GM18868 (cell line): ENCODE measurements at regions not wholly inside any gene's neighbourhood (a gene's known extent, or its start where the extent isn't known, plus 50 kb on each side); places are given as distances from the start of the nearest gene placed in this dataset.
"Not testable (repeated sequence)": the region's sequence is repeated elsewhere in the genome, so short reads cannot be mapped to it uniquely, and the experiment has no call there.

Experiments used
- ATAC-seq: cut with Tn5 transposase; IDR thresholded peaks from one replicate; pipeline ENCODE4 v1.9.1; 2021; ENCODE audit warnings: mild to moderate bottlenecking, moderate library complexity; ENCODE audit not compliant: unreplicated experiment

DNA sequence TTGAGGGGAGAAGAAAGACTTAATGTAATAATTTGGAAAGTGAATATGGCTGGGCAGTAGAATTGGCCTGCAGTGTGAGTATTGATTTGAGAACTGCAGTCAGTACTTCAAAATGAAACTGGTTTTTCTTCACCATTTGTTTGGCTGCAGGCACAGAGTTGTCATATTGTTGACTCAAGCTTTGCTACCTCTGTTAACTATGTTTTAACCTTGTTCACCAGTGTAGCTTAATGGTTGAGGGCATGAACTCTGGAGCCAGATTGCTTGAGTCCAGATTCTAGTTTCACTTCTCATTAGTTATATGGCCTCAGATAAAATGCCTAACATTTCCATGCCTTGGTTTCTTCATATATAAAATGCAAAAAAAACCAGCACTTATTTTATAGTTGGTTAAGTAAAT, 64.1 kb downstream of the CFAP44 start:
- peak; percentile 45 for ATAC-seq

DNA sequence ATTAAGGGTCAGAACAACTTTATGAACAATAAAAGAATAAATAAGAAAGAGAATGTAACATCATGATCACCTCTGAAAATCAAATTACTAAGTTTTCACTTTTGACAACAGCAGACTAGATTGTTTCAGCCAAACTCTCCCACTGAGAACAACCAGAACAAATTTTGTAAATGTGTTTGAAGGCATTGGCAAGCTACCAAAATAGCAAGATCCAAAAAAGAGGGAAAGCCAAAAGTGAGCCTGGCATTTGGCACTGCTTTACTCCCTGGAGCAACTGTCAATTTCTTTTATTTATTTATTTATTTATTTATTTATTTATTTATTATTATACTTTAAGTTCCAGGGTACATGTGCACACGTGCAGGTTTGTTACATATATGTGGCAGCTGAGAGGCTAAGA, 67.2 kb downstream of the CFAP44 start:
- ATAC-seq = no peak

DNA sequence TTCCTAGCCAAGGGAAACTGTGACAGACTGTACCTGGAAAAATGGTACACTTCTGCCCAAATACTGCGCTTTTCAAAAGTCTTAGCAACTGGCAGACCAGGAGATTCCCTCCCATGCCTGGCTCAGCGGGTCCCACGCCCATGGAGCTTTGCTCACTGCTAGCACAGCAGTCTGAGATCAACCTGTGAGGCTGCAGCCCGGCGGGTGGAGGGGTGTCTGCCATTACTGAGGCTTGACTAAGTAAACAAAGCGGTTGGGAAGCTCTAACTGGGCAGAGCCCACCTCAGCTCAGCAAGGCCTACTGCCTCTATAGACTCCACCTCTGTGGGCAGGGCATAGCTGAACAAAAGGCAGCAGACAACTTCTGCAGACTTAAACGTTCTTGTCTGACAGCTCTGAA, 74.5 kb downstream of the CFAP44 start:
- not testable (repeated sequence) for ATAC-seq

DNA sequence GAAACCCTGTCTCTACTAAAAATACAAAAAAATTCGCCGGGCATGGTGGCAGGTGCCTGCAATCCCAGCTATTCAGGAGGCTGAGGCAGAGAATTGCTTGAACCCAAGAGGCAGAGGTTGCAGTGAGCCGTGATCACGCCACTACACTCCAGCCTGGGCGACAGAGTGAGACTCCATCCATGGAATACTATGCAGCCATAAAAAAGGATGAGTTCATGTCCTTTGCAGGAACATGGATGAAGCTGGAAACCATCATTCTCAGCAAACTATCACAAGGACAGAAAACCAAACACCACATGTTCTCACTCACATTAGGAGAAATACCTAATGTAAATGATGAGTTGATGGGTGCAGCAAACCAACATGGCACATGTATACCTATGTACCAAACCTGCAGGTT, 86.0 kb downstream of the CFAP44 start:
- ATAC-seq = not testable (repeated sequence)

DNA sequence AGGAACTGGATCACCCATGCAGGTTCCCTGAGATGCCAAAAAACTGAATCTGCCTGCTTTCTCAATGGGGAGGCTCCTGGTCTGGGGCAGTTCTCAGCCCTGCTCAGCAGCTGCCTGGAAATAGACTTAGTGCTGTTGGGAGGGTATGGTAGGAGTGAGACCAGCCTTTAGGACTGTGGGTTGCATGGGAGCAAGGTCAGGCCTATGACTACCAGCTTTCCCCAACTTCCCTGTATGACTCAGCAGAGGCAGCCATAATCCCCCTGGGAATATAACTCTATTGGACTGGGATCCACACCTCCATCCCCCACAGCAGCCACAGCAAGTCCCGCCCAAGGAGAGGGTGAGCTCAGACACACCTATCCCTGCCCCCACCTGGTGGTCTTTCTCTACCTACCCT, 87.0 kb downstream of the CFAP44 start:
- ATAC-seq = no peak

DNA sequence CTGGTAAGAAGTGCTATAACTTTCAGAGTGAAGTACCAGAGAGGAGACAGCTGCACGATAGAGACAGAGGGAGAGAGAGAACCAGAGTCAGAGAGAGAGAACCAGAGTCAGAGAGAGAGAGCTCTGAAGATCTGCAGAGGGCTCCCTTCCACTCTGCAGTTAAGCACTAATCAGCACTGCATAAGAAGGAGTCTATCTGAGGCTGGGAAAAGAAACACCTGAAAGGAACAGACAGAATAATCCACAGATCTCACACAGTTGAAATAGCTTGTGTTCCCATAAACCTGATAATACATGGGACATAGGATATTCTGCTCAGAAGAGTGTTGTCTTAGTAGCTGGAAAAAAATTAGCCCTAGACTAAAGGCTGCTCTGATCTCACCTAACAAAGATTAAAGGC, 87.6 kb downstream of the CFAP44 start:
- ATAC-seq = no peak

DNA sequence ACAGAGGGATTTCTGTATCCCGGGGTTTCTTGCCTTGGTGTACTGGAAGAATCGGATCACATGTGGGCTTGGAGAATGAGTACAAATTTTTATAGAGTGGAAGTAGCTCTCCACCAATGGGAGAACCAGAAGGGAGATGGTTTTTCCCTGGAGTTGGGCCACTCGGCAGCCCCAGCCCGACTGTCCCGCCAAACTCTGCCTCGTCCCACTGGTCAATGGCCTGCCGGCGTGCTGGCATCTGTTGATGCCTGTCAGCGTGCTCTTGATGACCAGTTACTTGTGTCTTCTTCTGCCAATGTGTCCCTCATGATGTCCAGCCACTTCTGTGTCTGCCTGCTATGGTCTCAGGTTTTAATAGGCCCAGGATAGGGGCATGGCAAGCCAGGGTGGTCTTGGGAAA, 100.5 kb downstream of the CFAP44 start:
- ATAC-seq = no peak

DNA sequence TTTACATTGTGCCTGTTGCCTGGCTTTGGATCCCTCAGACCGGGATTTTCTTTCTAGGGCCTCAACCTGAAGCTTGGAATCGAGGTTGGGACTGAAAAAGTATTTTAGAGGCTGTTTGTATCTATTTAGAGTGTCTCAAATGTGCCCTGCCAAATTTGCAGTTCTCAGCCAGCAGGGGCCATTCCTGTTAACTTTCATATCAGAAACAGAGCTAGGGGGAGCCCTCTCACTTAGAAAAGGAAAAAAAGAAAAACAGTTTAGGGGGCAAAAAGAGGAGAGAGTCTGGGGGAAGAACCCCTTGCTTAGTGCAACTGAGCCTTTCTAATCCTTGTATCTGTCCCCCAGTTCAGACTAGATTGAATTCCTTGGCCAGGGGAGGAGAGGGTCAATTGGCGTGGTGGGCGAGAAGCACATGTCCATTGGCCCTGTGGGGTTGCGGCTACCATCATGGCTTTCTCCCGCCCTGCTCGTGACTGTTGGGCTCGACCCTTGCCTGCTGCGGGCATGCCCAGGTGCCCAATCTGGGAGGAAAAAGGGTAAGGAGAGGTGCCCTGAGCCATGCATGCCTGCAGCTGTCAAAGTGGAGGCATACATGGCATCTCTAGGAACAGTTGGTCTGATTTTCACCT, 101.6 kb downstream of the CFAP44 start:
- no peak for ATAC-seq
